Naive thymus-derived CD8-positive, alpha-beta T cell (primary cell): ENCODE measurements at regions not wholly inside any gene's neighbourhood (a gene's known extent, or its start where the extent isn't known, plus 50 kb on each side); places are given as distances from the start of the nearest gene placed in this dataset.
A peak's percentile ranks its signal among the peaks of the same experiment; 100 is the strongest.

Experiments
- ATAC-seq, 2 donors: fragments of 150-1000 bp; cut with Tn5 transposase in 1 of 2; sonication (Bioruptor Pico), chemical (Tn5 transposase) in 1 of 2; 1 replicate in 1 of 2; 2 replicates in 1 of 2; pipeline ENCODE4 v1.10.0; 2021; ENCODE audit warnings: mild to moderate bottlenecking in 2 of 2, moderate library complexity in 2 of 2
- POLR2A ChIA-PET: fragments of 350-600 bp; sonication (Branson Sonifier 250); formaldehyde crosslinking; loops from one replicate; lab custom pipeline; 2021; ENCODE audit warnings: antibody characterized with exemption; lab: Charles Lee
- DNase-seq, 10 donors: peaks; one replicate each; pipeline versions ENCODE4 v3.0.0 to v3.0.0-alpha.2; 2020 to 2022
- H3K27ac Mint-ChIP-seq, 10 donors: one replicate each; pipeline ENCODE4 v1.8.0; 2020 to 2022; ENCODE audit warnings: mild to moderate bottlenecking in 10 of 10, mixed read lengths in 10 of 10, moderate library complexity in 4 of 10, inconsistent platforms in 1 of 10
- H3K27me3 Mint-ChIP-seq, 5 donors: one replicate each; pipeline ENCODE4 v1.8.0; 2021 to 2022; ENCODE audit warnings: mixed read lengths in 5 of 5
- H3K36me3 Mint-ChIP-seq, 3 donors: one replicate each; pipeline ENCODE4 v1.8.0; 2020 to 2022; ENCODE audit warnings: mixed read lengths in 3 of 3, mild to moderate bottlenecking in 2 of 3, inconsistent platforms in 1 of 3
- H3K4me1 Mint-ChIP-seq, 4 donors: one replicate each; pipeline ENCODE4 v1.8.0; 2021 to 2022; ENCODE audit warnings: mixed read lengths in 4 of 4
- H3K4me3 Mint-ChIP-seq, 10 donors: one replicate each; pipeline ENCODE4 v1.8.0; 2020 to 2022; ENCODE audit warnings: mild to moderate bottlenecking in 10 of 10, mixed read lengths in 10 of 10, moderate library complexity in 6 of 10, inconsistent platforms in 1 of 10
- H3K9me3 Mint-ChIP-seq, 9 donors: one replicate each; pipeline ENCODE4 v1.8.0; 2020 to 2022; ENCODE audit warnings: mixed read lengths in 9 of 9, mild to moderate bottlenecking in 3 of 9, inconsistent platforms in 1 of 9, moderate library complexity in 1 of 9

- POLR2A ChIA-PET: interaction anchor here (1.5 kb wide), 1 partner anchor 118 kb away, joined by 3 read pairs; no protein-coding TSS in a partner anchor
- Mint-ChIP-seq H3K27me3 (no peaks in the 10 kb centered on the region), H3K9me3 (no peaks in the 10 kb centered on the region), H3K4me3 (peak overlapping the region in 1 of 10 donors; percentile 52), H3K36me3 (no peaks in the 10 kb centered on the region), H3K27ac (peak overlapping the region in 8 of 10 donors; percentile 3 to 97 (median 52)), H3K4me1 (peaks cover 32 to 74% (median 51%) of the 10 kb centered on the region in 4 donors)
- no peak for ATAC-seq
- DNase-seq: no peak
Observed at GRCh38 chr15:101124731-101125451, 127.0 kb downstream of the CHSY1 start.

GRCh38 chr15:101123222-101123910 is 128.5 kb downstream of the CHSY1 start:
- Mint-ChIP-seq H3K27ac (peak overlapping the region in 5 of 10 donors; percentile 24 to 97 (median 82)), H3K9me3 (no peaks in the 10 kb centered on the region), H3K4me1 (peaks cover 33 to 62% (median 46%) of the 10 kb centered on the region in 4 donors), H3K4me3 (peak overlapping the region in 2 of 10 donors; percentile 12 to 39), H3K36me3 (no peaks in the 10 kb centered on the region), H3K27me3 (no peaks in the 10 kb centered on the region)
- DNase-seq: no peak
- ATAC-seq: no peak
- POLR2A ChIA-PET: interaction anchor here (0.8 kb wide), 1 partner anchor 109 kb away, joined by 3 read pairs; no protein-coding TSS in a partner anchor

GRCh38 chr15:101122806-101123205 is 129.0 kb downstream of the CHSY1 start:
- peaks cover 30 to 57% (median 40%) of the 10 kb centered on the region in 4 donors for H3K4me1 Mint-ChIP-seq
- POLR2A ChIA-PET: no interaction called here
- DNase-seq: peak in 1 of 10 donors; percentile 28
- no peaks in the 10 kb centered on the region for H3K36me3 Mint-ChIP-seq
- H3K4me3 Mint-ChIP-seq: no peak overlapping the region
- peak overlapping the region in 3 of 10 donors; percentile 81 to 97 (median 87) for H3K27ac Mint-ChIP-seq
- H3K27me3 Mint-ChIP-seq: no peaks in the 10 kb centered on the region
- no peak for ATAC-seq
- H3K9me3 Mint-ChIP-seq: no peaks in the 10 kb centered on the region

GRCh38 chr15:101122266-101122665 is 129.6 kb downstream of the CHSY1 start:
- Mint-ChIP-seq H3K27me3 (no peaks in the 10 kb centered on the region), H3K27ac (peak overlapping the region in 7 of 10 donors; percentile 53 to 85 (median 75)), H3K4me1 (peaks cover 25 to 51% (median 35%) of the 10 kb centered on the region in 4 donors), H3K9me3 (no peaks in the 10 kb centered on the region), H3K36me3 (no peaks in the 10 kb centered on the region), H3K4me3 (peak overlapping the region in 8 of 10 donors; percentile 28 to 81 (median 71))
- no peak for ATAC-seq
- no peak for DNase-seq
- POLR2A ChIA-PET: no interaction called here

- no peaks in the 10 kb centered on the region for H3K27me3 Mint-ChIP-seq
- H3K9me3 Mint-ChIP-seq: no peaks in the 10 kb centered on the region
- peak overlapping the region in 7 of 10 donors; percentile 34 to 85 (median 71) for H3K27ac Mint-ChIP-seq
- no peaks in the 10 kb centered on the region for H3K36me3 Mint-ChIP-seq
- H3K4me3 Mint-ChIP-seq: peak overlapping the region in 7 of 10 donors; percentile 63 to 81 (median 74)
- ATAC-seq (peak in 1 of 2 donors; percentile 68), DNase-seq (peak in 7 of 10 donors; percentile 4 to 48 (median 34))
- POLR2A ChIA-PET: no interaction called here
- peaks cover 19 to 45% (median 28%) of the 10 kb centered on the region in 4 donors for H3K4me1 Mint-ChIP-seq
Observed at GRCh38 chr15:101121511-101122090, 130.2 kb downstream of the CHSY1 start.

GRCh38 chr15:101120987-101121386 is 130.9 kb downstream of the CHSY1 start:
- H3K36me3 Mint-ChIP-seq: no peaks in the 10 kb centered on the region
- H3K9me3 Mint-ChIP-seq: no peaks in the 10 kb centered on the region
- ATAC-seq (no peak), DNase-seq (no peak)
- H3K4me1 Mint-ChIP-seq: peaks cover 16 to 41% (median 25%) of the 10 kb centered on the region in 4 donors
- H3K27ac Mint-ChIP-seq: peak overlapping the region in 2 of 10 donors; percentile 46 to 81
- peak overlapping the region in 3 of 10 donors; percentile 33 to 77 (median 42) for H3K4me3 Mint-ChIP-seq
- H3K27me3 Mint-ChIP-seq: no peaks in the 10 kb centered on the region
- POLR2A ChIA-PET: no interaction called here

- ATAC-seq: no peak
- Mint-ChIP-seq H3K27me3 (no peaks in the 10 kb centered on the region), H3K4me3 (peak overlapping the region in 2 of 10 donors; percentile 33 to 42), H3K9me3 (no peaks in the 10 kb centered on the region), H3K4me1 (peaks cover 16 to 37% (median 24%) of the 10 kb centered on the region in 4 donors), H3K36me3 (no peaks in the 10 kb centered on the region), H3K27ac (no peak overlapping the region)
- no peak for DNase-seq
- POLR2A ChIA-PET: no interaction called here
Observed at GRCh38 chr15:101120473-101120872, 131.4 kb downstream of the CHSY1 start.
